ENCODE measurements at regions not wholly inside any gene's neighbourhood (a gene's known extent, or its start where the extent isn't known, plus 50 kb on each side); places are given as distances from the start of the nearest gene placed in this dataset.

- no peak for DNase-seq (ENCODE audit: low spot score)
- H3K27me3 ChIP-seq (ENCODE audit: insufficient read depth, poor library complexity, severe bottlenecking), result no peaks in the 10 kb centered on the region
- no peaks in the 10 kb centered on the region for H3K9me3 ChIP-seq (ENCODE audit: severe bottlenecking)
- no peak overlapping the region for H3K27ac ChIP-seq (ENCODE audit: poor library complexity, severe bottlenecking)
- ATAC-seq (ENCODE audit: low read depth), result no peak
- TF ChIP-seq, protein P1, sequence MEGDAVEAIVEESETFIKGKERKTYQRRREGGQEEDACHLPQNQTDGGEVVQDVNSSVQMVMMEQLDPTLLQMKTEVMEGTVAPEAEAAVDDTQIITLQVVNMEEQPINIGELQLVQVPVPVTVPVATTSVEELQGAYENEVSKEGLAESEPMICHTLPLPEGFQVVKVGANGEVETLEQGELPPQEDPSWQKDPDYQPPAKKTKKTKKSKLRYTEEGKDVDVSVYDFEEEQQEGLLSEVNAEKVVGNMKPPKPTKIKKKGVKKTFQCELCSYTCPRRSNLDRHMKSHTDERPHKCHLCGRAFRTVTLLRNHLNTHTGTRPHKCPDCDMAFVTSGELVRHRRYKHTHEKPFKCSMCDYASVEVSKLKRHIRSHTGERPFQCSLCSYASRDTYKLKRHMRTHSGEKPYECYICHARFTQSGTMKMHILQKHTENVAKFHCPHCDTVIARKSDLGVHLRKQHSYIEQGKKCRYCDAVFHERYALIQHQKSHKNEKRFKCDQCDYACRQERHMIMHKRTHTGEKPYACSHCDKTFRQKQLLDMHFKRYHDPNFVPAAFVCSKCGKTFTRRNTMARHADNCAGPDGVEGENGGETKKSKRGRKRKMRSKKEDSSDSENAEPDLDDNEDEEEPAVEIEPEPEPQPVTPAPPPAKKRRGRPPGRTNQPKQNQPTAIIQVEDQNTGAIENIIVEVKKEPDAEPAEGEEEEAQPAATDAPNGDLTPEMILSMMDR (IDR thresholded peaks at IDR 0.05; ENCODE audit: poor library complexity, severe bottlenecking), result no peak
- no peak overlapping the region for H3K4me3 ChIP-seq (ENCODE audit: severe bottlenecking)
- no peaks in the 10 kb centered on the region for H3K4me1 ChIP-seq (ENCODE audit: insufficient read depth, poor library complexity, severe bottlenecking)
- H3K36me3 ChIP-seq (ENCODE audit: low read depth), result no peaks in the 10 kb centered on the region
These were observed 191.1 kb upstream of the CCN2 start for GRCh38 chr6:132142308-132142707.

DNA sequence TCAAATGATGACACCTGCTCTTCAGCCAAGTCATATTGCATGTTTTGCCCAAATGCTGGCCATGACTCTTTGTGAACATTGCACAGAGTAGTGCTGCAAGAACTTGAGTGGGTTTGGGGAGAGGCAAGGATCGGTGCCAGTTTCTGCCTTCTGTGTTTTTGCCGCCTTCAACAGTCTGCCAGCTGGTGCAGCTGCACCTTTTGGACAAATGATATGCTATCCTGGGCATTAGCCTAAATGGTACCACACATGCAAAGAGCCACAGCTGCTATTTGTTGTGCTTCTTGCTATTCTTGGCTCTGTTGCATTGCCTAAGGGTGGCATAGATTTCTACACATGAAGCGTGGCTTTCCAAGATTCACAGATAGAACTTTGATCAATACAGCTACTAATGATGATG lies 189.0 kb upstream of the CCN2 start:
- Histone ChIP-seq H3K36me3 (ENCODE audit: low read depth) (no peaks in the 10 kb centered on the region), H3K27me3 (ENCODE audit: insufficient read depth, poor library complexity, severe bottlenecking) (no peaks in the 10 kb centered on the region), H3K4me1 (ENCODE audit: insufficient read depth, poor library complexity, severe bottlenecking) (no peaks in the 10 kb centered on the region), H3K27ac (ENCODE audit: poor library complexity, severe bottlenecking) (no peak overlapping the region), H3K9me3 (ENCODE audit: severe bottlenecking) (no peaks in the 10 kb centered on the region), H3K4me3 (ENCODE audit: severe bottlenecking) (no peak overlapping the region)
- ATAC-seq (ENCODE audit: low read depth) (no peak), DNase-seq (ENCODE audit: low spot score) (no peak)
- TF ChIP-seq, protein P1 (IDR thresholded peaks at IDR 0.05; ENCODE audit: poor library complexity, severe bottlenecking), result no peak

- Histone ChIP-seq H3K27me3 (ENCODE audit: insufficient read depth, poor library complexity, severe bottlenecking) (no peaks in the 10 kb centered on the region), H3K27ac (ENCODE audit: poor library complexity, severe bottlenecking) (no peak overlapping the region), H3K9me3 (ENCODE audit: severe bottlenecking) (no peaks in the 10 kb centered on the region), H3K4me1 (ENCODE audit: insufficient read depth, poor library complexity, severe bottlenecking) (no peaks in the 10 kb centered on the region), H3K36me3 (ENCODE audit: low read depth) (no peaks in the 10 kb centered on the region), H3K4me3 (ENCODE audit: severe bottlenecking) (no peak overlapping the region)
- TF ChIP-seq, protein P1 (IDR thresholded peaks at IDR 0.05; ENCODE audit: poor library complexity, severe bottlenecking), result no peak
- no peak for ATAC-seq (ENCODE audit: low read depth)
- DNase-seq (ENCODE audit: low spot score), result no peak
These were observed 188.4 kb upstream of the CCN2 start for GRCh38 chr6:132139611-132140010.

GRCh38 chr6:132136981-132137380 lies 185.8 kb upstream of the CCN2 start:
- H3K4me3 ChIP-seq (ENCODE audit: severe bottlenecking), result no peak overlapping the region
- DNase-seq (ENCODE audit: low spot score) (no peak), ATAC-seq (ENCODE audit: low read depth) (no peak)
- H3K4me1 ChIP-seq (ENCODE audit: insufficient read depth, poor library complexity, severe bottlenecking), result peaks cover 5% of the 10 kb centered on the region
- TF ChIP-seq, protein P1 (IDR thresholded peaks at IDR 0.05; ENCODE audit: poor library complexity, severe bottlenecking), result no peak
- H3K36me3 ChIP-seq (ENCODE audit: low read depth), result no peaks in the 10 kb centered on the region
- no peak overlapping the region for H3K27ac ChIP-seq (ENCODE audit: poor library complexity, severe bottlenecking)
- H3K27me3 ChIP-seq (ENCODE audit: insufficient read depth, poor library complexity, severe bottlenecking), result no peaks in the 10 kb centered on the region
- no peaks in the 10 kb centered on the region for H3K9me3 ChIP-seq (ENCODE audit: severe bottlenecking)

DNA sequence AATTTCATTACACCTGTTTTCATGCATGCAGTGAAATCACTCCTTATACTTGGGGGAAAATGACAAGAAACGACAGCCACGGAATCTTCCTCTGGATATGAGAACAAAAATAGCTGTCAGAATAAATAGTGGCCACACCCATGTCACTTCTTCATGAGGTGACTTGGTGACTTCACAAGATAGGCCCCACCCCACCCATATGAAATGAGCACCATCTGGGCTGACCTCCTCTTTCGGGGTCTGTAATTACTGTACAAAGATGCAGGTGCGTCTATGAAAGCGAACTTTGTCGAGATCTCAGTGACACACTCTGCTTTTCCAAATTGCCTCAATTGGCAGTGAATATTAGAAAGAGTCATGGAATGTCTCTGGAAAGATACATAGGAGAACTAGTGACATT lies 184.2 kb upstream of the CCN2 start:
- no peaks in the 10 kb centered on the region for H3K27me3 ChIP-seq (ENCODE audit: insufficient read depth, poor library complexity, severe bottlenecking)
- ATAC-seq (ENCODE audit: low read depth) (no peak), DNase-seq (ENCODE audit: low spot score) (no peak)
- no peaks in the 10 kb centered on the region for H3K36me3 ChIP-seq (ENCODE audit: low read depth)
- TF ChIP-seq, protein P1 (IDR thresholded peaks at IDR 0.05; ENCODE audit: poor library complexity, severe bottlenecking), result no peak
- H3K9me3 ChIP-seq (ENCODE audit: severe bottlenecking), result no peaks in the 10 kb centered on the region
- H3K4me1 ChIP-seq (ENCODE audit: insufficient read depth, poor library complexity, severe bottlenecking), result peaks cover 5% of the 10 kb centered on the region
- H3K4me3 ChIP-seq (ENCODE audit: severe bottlenecking), result no peak overlapping the region
- H3K27ac ChIP-seq (ENCODE audit: poor library complexity, severe bottlenecking), result no peak overlapping the region

Data from RWPE2 (cell line).